Neural progenitor cell (in vitro differentiated cells): ENCODE measurements at regions not wholly inside any gene's neighbourhood (a gene's known extent, or its start where the extent isn't known, plus 50 kb on each side); places are given as distances from the start of the nearest gene placed in this dataset.

Experiments used
- DNase-seq: peaks from one replicate; pipeline ENCODE4 v3.0.0-alpha.2; 2016; ENCODE audit warnings: low spot score
- H2AFZ ChIP-seq: fragments of 200-600 bp; sonication (generic); replicated peaks from 2 replicates; pipeline ENCODE4 v1.6.1; 2016; ENCODE audit warnings: antibody characterized with exemption
- H3F3A ChIP-seq: fragments of 200-600 bp; sonication (generic); 2 replicates; pipeline ENCODE4 v1.6.1; 2016; ENCODE audit warnings: antibody characterized with exemption, low read depth
- H3K27ac ChIP-seq: fragments of 200-600 bp; sonication (generic); 2 replicates; pipeline ENCODE4 v1.5.1; 2016; ENCODE audit warnings: mild to moderate bottlenecking
- H3K27me3 ChIP-seq: fragments of 200-600 bp; sonication (generic); 2 replicates; pipeline ENCODE4 v1.6.1; 2016; ENCODE audit warnings: mild to moderate bottlenecking, moderate library complexity
- H3K36me3 ChIP-seq: fragments of 200-600 bp; sonication (generic); 2 replicates; pipeline ENCODE4 v1.5.1; 2016
- H3K4me1 ChIP-seq: fragments of 200-600 bp; sonication (generic); 2 replicates; pipeline ENCODE4 v1.6.1; 2016; ENCODE audit warnings: mixed run types
- H3K4me2 ChIP-seq: fragments of 200-600 bp; sonication (generic); 2 replicates; pipeline ENCODE4 v1.6.1; 2016
- H3K4me3 ChIP-seq: fragments of 200-600 bp; sonication (generic); 2 replicates; pipeline ENCODE4 v1.5.1; 2016
- H3K79me2 ChIP-seq: fragments of 200-600 bp; sonication (generic); 2 replicates; pipeline ENCODE4 v1.6.1; 2016; ENCODE audit warnings: low read depth
- H3K9ac ChIP-seq: fragments of 200-600 bp; sonication (generic); 2 replicates; pipeline ENCODE4 v1.6.1; 2016
- H3K9me3 ChIP-seq: fragments of 200-600 bp; sonication (generic); 2 replicates; pipeline ENCODE4 v1.5.1; 2016; ENCODE audit warnings: low read depth
- H4K20me1 ChIP-seq: fragments of 200-600 bp; sonication (generic); 2 replicates; pipeline ENCODE4 v1.6.1; 2016; ENCODE audit warnings: low read depth
- H3K27ac Mint-ChIP-seq: 3 replicates; pipeline ENCODE4 v1.8.0; 2021; ENCODE audit warnings: mixed read lengths
- H3K27me3 Mint-ChIP-seq: 2 replicates; pipeline ENCODE4 v1.8.0; 2022; ENCODE audit warnings: low read depth, mild to moderate bottlenecking, inconsistent platforms, moderate library complexity, mixed read lengths; ENCODE audit not compliant: insufficient read depth
- H3K36me3 Mint-ChIP-seq: 3 replicates; pipeline ENCODE4 v1.8.0; 2021; ENCODE audit warnings: mixed read lengths
- H3K4me1 Mint-ChIP-seq: 3 replicates; pipeline ENCODE4 v1.8.0; 2021; ENCODE audit warnings: mixed read lengths
- H3K4me3 Mint-ChIP-seq: 3 replicates; pipeline ENCODE4 v1.8.0; 2021; ENCODE audit warnings: mild to moderate bottlenecking, moderate library complexity, mixed read lengths
- H3K9me3 Mint-ChIP-seq: 3 replicates; pipeline ENCODE4 v1.8.0; 2020; ENCODE audit warnings: mixed read lengths
- CTCF ChIP-seq: fragments of 200-600 bp; sonication (generic); IDR thresholded peaks from 2 replicates; pipeline ENCODE4 v1.5.1; 2017; ENCODE audit warnings: antibody characterized with exemption, mild to moderate bottlenecking
- EZH2 ChIP-seq: fragments of 200-600 bp; sonication (generic); IDR thresholded peaks from 2 replicates; pipeline ENCODE4 v1.6.1; 2017; ENCODE audit warnings: antibody characterized with exemption, mild to moderate bottlenecking, moderate library complexity
- EZH2phosphoT487 ChIP-seq: fragments of 200-600 bp; sonication (generic); IDR thresholded peaks from 2 replicates; pipeline ENCODE4 v1.6.1; 2017; ENCODE audit warnings: antibody characterized with exemption

- no peak overlapping the region for H2AFZ ChIP-seq
- Mint-ChIP-seq H3K4me1 (peaks cover 6% of the 10 kb centered on the region), H3K27me3 (no peaks in the 10 kb centered on the region), H3K27ac (no peak overlapping the region), H3K9me3 (no peaks in the 10 kb centered on the region), H3K4me3 (no peak overlapping the region), H3K36me3 (no peaks in the 10 kb centered on the region)
- TF ChIP-seq EZH2 (no peak), CTCF (no peak), EZH2phosphoT487 (no peak)
- no peaks in the 10 kb centered on the region for H3K36me3 ChIP-seq
- H3F3A ChIP-seq: no peaks in the 10 kb centered on the region
- H3K4me1 ChIP-seq: peaks cover 4% of the 10 kb centered on the region
- no peak overlapping the region for H3K4me3 ChIP-seq
- no peak overlapping the region for H3K9ac ChIP-seq
- no peak overlapping the region for H3K27ac ChIP-seq
- H3K9me3 ChIP-seq: no peaks in the 10 kb centered on the region
- no peak for DNase-seq
- H4K20me1 ChIP-seq: no peaks in the 10 kb centered on the region
- no peak overlapping the region for H3K4me2 ChIP-seq
- H3K27me3 ChIP-seq: no peaks in the 10 kb centered on the region
- H3K79me2 ChIP-seq: no peaks in the 10 kb centered on the region
Measured at GRCh38 chr10:20417791-20418190, 479.3 kb downstream of the NEBL start.

- Histone ChIP-seq H3K4me2 (no peak overlapping the region), H3K4me3 (no peak overlapping the region)
- no peak overlapping the region for H3K27ac Mint-ChIP-seq
Measured at GRCh38 chr10:20415684-20416083, 481.4 kb downstream of the NEBL start.

GRCh38 chr10:20407357-20407756 lies 489.8 kb downstream of the NEBL start:
- H3K4me3 Mint-ChIP-seq: no peak overlapping the region
- Histone ChIP-seq H3F3A (no peaks in the 10 kb centered on the region), H4K20me1 (no peaks in the 10 kb centered on the region), H3K9ac (no peak overlapping the region), H3K4me2 (no peak overlapping the region), H3K27me3 (no peaks in the 10 kb centered on the region), H3K4me1 (no peaks in the 10 kb centered on the region), H3K36me3 (no peaks in the 10 kb centered on the region), H3K9me3 (no peaks in the 10 kb centered on the region), H3K4me3 (no peak overlapping the region), H3K79me2 (no peaks in the 10 kb centered on the region), H3K27ac (no peak overlapping the region), H2AFZ (no peak overlapping the region)
- no peaks in the 10 kb centered on the region for H3K36me3 Mint-ChIP-seq
- no peak for TF ChIP-seq EZH2
- no peak for TF ChIP-seq EZH2phosphoT487
- TF ChIP-seq CTCF: no peak
- no peaks in the 10 kb centered on the region for H3K9me3 Mint-ChIP-seq
- H3K4me1 Mint-ChIP-seq: peaks cover 8% of the 10 kb centered on the region
- H3K27ac Mint-ChIP-seq: no peak overlapping the region
- H3K27me3 Mint-ChIP-seq: peaks cover 2% of the 10 kb centered on the region
- DNase-seq: no peak

More at GRCh38 chr10:20415684-20416083, 481.4 kb downstream of the NEBL start:
- Mint-ChIP-seq H3K9me3 (no peaks in the 10 kb centered on the region), H3K27me3 (no peaks in the 10 kb centered on the region), H3K36me3 (no peaks in the 10 kb centered on the region), H3K4me3 (no peak overlapping the region), H3K4me1 (peaks cover 6% of the 10 kb centered on the region)
- Histone ChIP-seq H3K36me3 (no peaks in the 10 kb centered on the region), H3K27ac (no peak overlapping the region), H3K4me1 (peaks cover 4% of the 10 kb centered on the region), H3K79me2 (no peaks in the 10 kb centered on the region), H3K27me3 (no peaks in the 10 kb centered on the region), H3K9me3 (no peaks in the 10 kb centered on the region), H3F3A (no peaks in the 10 kb centered on the region), H2AFZ (no peak overlapping the region), H4K20me1 (no peaks in the 10 kb centered on the region), H3K9ac (no peak overlapping the region)
- TF ChIP-seq EZH2phosphoT487: no peak
- no peak for TF ChIP-seq CTCF
- no peak for TF ChIP-seq EZH2
- no peak for DNase-seq
